ENCODE measurements at regions not wholly inside any gene's neighbourhood (a gene's known extent, or its start where the extent isn't known, plus 50 kb on each side); places are given as distances from the start of the nearest gene placed in this dataset.

DNA sequence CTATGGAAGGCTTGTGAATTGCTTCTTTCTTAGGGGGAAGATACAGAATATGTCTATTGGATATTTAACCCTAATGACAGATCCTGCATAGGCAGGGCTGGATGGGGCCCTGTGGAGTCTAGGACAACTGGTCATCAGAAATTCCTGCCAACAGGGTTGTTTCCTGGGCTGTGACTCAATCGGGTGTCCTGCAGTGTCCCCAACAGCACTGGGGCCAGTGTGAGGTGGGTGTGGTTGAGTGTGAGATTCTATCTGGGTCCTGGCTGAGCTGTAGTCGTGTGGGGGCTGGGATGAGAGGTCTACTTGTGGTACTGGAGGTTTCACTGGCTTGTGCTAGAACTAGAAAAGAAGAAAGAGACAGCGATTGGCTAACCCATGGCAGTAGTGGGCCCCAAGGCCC lies 87.3 kb upstream of the WDR1 start:
- Histone ChIP-seq H3K27me3 (replicated peaks; ENCODE audit: insufficient read depth, low read length) (no peaks in the 10 kb centered on the region), H3K79me2 (ENCODE audit: low read length) (no peaks in the 10 kb centered on the region), H3K4me1 (ENCODE audit: low read length) (no peaks in the 10 kb centered on the region), H3K4me2 (ENCODE audit: low read depth, low read length) (no peak overlapping the region), H3F3A (ENCODE audit: insufficient read depth, low read length) (no peaks in the 10 kb centered on the region), H2AFZ (ENCODE audit: low read length) (no peak overlapping the region), H3K27ac (ENCODE audit: low read length) (no peak overlapping the region), H3K36me3 (replicated peaks; ENCODE audit: insufficient read depth, low read length) (no peaks in the 10 kb centered on the region), H3K4me3 (ENCODE audit: low read length) (no peak overlapping the region), H3K9ac (ENCODE audit: low read length) (no peak overlapping the region), H3K9me3 (replicated peaks; ENCODE audit: insufficient read depth, low read length) (no peaks in the 10 kb centered on the region), H3K9me2 (replicated peaks; ENCODE audit: insufficient read depth, low read length) (no peaks in the 10 kb centered on the region), H4K20me1 (ENCODE audit: insufficient read depth, low read length) (no peaks in the 10 kb centered on the region)
- no peak for DNase-seq
- TF ChIP-seq, protein P1, sequence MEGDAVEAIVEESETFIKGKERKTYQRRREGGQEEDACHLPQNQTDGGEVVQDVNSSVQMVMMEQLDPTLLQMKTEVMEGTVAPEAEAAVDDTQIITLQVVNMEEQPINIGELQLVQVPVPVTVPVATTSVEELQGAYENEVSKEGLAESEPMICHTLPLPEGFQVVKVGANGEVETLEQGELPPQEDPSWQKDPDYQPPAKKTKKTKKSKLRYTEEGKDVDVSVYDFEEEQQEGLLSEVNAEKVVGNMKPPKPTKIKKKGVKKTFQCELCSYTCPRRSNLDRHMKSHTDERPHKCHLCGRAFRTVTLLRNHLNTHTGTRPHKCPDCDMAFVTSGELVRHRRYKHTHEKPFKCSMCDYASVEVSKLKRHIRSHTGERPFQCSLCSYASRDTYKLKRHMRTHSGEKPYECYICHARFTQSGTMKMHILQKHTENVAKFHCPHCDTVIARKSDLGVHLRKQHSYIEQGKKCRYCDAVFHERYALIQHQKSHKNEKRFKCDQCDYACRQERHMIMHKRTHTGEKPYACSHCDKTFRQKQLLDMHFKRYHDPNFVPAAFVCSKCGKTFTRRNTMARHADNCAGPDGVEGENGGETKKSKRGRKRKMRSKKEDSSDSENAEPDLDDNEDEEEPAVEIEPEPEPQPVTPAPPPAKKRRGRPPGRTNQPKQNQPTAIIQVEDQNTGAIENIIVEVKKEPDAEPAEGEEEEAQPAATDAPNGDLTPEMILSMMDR (IDR thresholded peaks at IDR 0.05; ENCODE audit: low read length), result no peak
- TF ChIP-seq EZH2phosphoT487 (IDR thresholded peaks at IDR 0.05; ENCODE audit: low read length), result no peak
- TF ChIP-seq EZH2 (optimal IDR thresholded peaks at IDR 0.05; ENCODE audit: low read depth, low read length), result no peak

DNA sequence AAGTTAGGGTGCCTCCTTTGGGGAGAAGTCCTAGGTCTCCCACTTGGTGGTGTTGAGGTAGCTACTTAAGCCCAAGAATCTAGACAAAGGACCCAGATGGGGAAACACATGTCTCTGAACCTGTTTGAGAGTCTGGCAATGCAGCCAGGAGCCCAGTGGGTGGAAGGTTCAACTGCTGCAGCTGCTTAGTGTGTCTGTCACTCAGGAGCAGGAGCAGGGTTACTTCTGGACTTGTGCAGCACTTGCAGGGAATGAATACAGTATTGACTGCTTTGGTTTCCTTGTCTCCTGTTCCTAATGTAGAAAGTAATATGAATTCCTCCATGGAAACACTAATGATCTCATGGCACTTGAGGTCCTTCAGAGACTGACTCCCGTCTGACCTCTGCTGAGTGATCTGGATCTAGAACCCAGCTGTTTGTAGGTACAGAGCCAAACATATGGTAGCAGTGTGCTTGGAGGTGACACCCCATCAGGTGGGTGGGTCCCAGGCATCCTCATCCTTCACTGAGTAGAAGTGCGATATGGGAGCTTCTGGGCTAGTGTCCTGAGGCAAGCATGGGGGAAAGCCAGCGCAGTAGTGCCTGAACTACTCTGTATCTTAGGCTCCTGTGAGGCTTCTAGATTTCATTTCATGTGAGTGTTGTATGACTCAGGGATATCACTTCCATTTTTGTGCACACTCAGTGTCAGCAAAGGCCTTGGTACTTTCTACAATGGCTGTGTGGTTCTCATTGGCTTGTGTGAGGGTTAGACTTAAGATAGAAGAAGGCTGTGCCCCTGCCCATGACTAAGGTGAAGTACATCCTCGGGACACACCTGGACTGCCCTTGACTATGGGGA lies 85.0 kb upstream of the WDR1 start:
- Histone ChIP-seq H3K36me3 (replicated peaks; ENCODE audit: insufficient read depth, low read length) (no peaks in the 10 kb centered on the region), H4K20me1 (ENCODE audit: insufficient read depth, low read length) (no peaks in the 10 kb centered on the region), H3K9me2 (replicated peaks; ENCODE audit: insufficient read depth, low read length) (no peaks in the 10 kb centered on the region), H2AFZ (ENCODE audit: low read length) (no peak overlapping the region), H3K9ac (ENCODE audit: low read length) (no peak overlapping the region), H3K9me3 (replicated peaks; ENCODE audit: insufficient read depth, low read length) (no peaks in the 10 kb centered on the region), H3K27me3 (replicated peaks; ENCODE audit: insufficient read depth, low read length) (no peaks in the 10 kb centered on the region), H3F3A (ENCODE audit: insufficient read depth, low read length) (no peaks in the 10 kb centered on the region), H3K4me3 (ENCODE audit: low read length) (no peak overlapping the region), H3K4me2 (ENCODE audit: low read depth, low read length) (no peak overlapping the region), H3K79me2 (ENCODE audit: low read length) (no peaks in the 10 kb centered on the region), H3K4me1 (ENCODE audit: low read length) (no peaks in the 10 kb centered on the region), H3K27ac (ENCODE audit: low read length) (no peak overlapping the region)
- no peak for DNase-seq
- TF ChIP-seq EZH2phosphoT487 (IDR thresholded peaks at IDR 0.05; ENCODE audit: low read length), result no peak

DNA sequence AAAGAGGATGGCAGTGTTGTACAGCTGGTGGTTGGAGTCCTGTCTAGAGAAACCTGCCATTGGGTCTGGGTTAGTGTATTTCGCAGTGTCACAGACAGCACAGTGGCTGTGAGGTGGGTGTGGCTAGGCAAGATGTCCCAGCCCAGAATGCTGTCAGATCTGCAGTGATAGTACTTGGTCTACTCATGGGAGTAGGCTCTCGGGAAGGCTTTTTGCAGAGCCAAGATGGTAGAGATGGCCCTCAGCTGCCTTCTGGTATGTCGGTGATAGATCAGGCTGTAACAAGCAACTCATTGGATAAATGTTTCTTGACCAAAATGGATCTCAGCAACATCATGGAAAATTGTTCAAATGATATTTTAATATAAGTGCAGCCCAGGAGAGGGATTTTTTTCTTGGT lies 84.3 kb upstream of the WDR1 start:
- H3K4me2 ChIP-seq (ENCODE audit: low read depth, low read length), result no peak overlapping the region
- no peaks in the 10 kb centered on the region for H3K27me3 ChIP-seq (replicated peaks; ENCODE audit: insufficient read depth, low read length)
- H3K27ac ChIP-seq (ENCODE audit: low read length), result no peak overlapping the region
- no peaks in the 10 kb centered on the region for H3K9me3 ChIP-seq (replicated peaks; ENCODE audit: insufficient read depth, low read length)
- H3K4me3 ChIP-seq (ENCODE audit: low read length), result no peak overlapping the region
- no peak overlapping the region for H3K9ac ChIP-seq (ENCODE audit: low read length)
- H2AFZ ChIP-seq (ENCODE audit: low read length), result no peak overlapping the region
- H3K36me3 ChIP-seq (replicated peaks; ENCODE audit: insufficient read depth, low read length), result no peaks in the 10 kb centered on the region
- no peaks in the 10 kb centered on the region for H3K4me1 ChIP-seq (ENCODE audit: low read length)
- H3F3A ChIP-seq (ENCODE audit: insufficient read depth, low read length), result no peaks in the 10 kb centered on the region
- H3K79me2 ChIP-seq (ENCODE audit: low read length), result no peaks in the 10 kb centered on the region
- H4K20me1 ChIP-seq (ENCODE audit: insufficient read depth, low read length), result no peaks in the 10 kb centered on the region
- no peaks in the 10 kb centered on the region for H3K9me2 ChIP-seq (replicated peaks; ENCODE audit: insufficient read depth, low read length)
- TF ChIP-seq, protein P1 (IDR thresholded peaks at IDR 0.05; ENCODE audit: low read length), result no peak
- TF ChIP-seq EZH2phosphoT487 (IDR thresholded peaks at IDR 0.05; ENCODE audit: low read length), result no peak
- no peak for TF ChIP-seq EZH2 (optimal IDR thresholded peaks at IDR 0.05; ENCODE audit: low read depth, low read length)
- no peak for DNase-seq

DNA sequence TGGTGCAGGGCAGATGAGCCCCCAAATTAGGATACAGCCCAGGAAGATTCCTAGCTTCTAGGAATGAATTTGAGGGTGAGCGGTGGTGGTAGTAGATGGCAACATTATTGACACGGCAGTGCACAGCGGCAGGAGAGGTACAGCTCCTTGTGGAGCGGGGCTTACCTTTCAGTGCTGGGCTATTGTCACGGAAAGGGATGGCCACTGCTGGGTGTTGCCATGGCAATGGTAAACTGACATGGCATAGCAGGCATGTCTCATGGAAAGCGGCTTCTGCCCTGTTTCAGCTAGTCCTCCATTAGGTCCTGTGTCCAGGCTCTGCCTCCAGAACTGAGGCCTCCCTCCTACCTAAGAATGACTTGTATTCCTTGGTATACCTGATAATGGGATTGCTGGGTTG lies 81.8 kb upstream of the WDR1 start:
- Histone ChIP-seq H3K4me2 (ENCODE audit: low read depth, low read length) (no peak overlapping the region), H3K79me2 (ENCODE audit: low read length) (no peaks in the 10 kb centered on the region), H3K27me3 (replicated peaks; ENCODE audit: insufficient read depth, low read length) (no peaks in the 10 kb centered on the region), H3F3A (ENCODE audit: insufficient read depth, low read length) (no peaks in the 10 kb centered on the region), H3K9me2 (replicated peaks; ENCODE audit: insufficient read depth, low read length) (no peaks in the 10 kb centered on the region), H4K20me1 (ENCODE audit: insufficient read depth, low read length) (no peaks in the 10 kb centered on the region), H3K27ac (ENCODE audit: low read length) (no peak overlapping the region), H3K9me3 (replicated peaks; ENCODE audit: insufficient read depth, low read length) (no peaks in the 10 kb centered on the region), H2AFZ (ENCODE audit: low read length) (no peak overlapping the region), H3K9ac (ENCODE audit: low read length) (no peak overlapping the region), H3K4me3 (ENCODE audit: low read length) (no peak overlapping the region), H3K36me3 (replicated peaks; ENCODE audit: insufficient read depth, low read length) (no peaks in the 10 kb centered on the region), H3K4me1 (ENCODE audit: low read length) (no peaks in the 10 kb centered on the region)
- TF ChIP-seq, protein P1 (IDR thresholded peaks at IDR 0.05; ENCODE audit: low read length), result no peak
- no peak for TF ChIP-seq EZH2 (optimal IDR thresholded peaks at IDR 0.05; ENCODE audit: low read depth, low read length)
- no peak for DNase-seq
